ENCODE measurements at regions not wholly inside any gene's neighbourhood (a gene's known extent, or its start where the extent isn't known, plus 50 kb on each side); places are given as distances from the start of the nearest gene placed in this dataset.
"Not testable (repeated sequence)": the region's sequence is repeated elsewhere in the genome, so short reads cannot be mapped to it uniquely, and the experiment has no call there.

DNA sequence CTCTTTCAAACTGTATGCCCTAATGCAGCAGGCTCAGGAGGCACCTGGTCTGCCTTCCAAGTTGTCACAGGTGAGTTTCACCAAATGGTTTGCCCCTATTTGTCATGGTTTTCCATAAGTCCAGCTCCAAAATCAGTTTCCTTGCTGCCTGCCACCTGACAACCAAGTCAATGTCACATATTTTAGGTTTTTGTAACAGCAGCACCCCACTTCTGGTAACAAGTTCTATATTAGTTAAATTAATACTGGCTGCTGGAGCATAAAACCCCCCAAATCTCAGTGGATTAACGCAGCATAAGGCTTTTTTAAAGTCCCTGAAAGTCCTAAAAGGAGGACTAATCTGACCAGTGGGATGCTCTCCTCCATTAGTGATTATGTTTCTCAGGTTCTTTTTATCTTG is 200.7 kb downstream of the RRAGC start:
- DNase-seq: no peak

GRCh38 chr1:38657873-38658272 is 201.7 kb downstream of the RRAGC start:
- DNase-seq: no peak

DNA sequence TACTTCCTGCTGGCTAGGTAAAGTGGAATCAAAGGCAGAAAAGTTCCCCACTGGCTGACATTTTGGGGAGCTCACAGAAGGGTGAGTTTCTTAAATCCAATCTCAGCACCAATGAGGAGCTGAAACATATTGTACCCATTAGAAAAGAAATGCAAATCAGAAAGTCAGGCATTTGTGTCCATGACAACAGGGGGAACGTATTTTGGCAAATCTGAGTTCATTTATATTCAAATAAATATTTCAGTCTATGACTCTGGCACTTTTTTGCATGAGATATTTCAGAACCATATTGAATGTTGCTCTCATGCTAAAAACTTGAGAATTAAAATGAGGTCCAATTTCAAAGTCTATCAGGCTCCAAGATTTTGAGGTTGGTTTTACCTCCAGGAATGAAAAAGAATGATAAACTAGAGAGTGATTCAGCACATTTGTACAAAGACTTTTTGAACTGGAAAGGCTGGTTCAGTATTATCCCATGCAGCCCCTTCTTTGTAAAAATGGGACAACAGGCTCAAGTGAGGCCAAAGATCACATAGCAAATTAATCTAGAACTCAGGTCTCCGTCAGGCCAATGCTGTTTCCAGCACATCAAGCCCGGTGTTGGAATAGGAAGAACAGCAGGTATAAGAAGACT is 202.2 kb downstream of the RRAGC start:
- no peak for DNase-seq

- no peak for DNase-seq
Measured at GRCh38 chr1:38656726-38657125, 202.8 kb downstream of the RRAGC start.

DNA sequence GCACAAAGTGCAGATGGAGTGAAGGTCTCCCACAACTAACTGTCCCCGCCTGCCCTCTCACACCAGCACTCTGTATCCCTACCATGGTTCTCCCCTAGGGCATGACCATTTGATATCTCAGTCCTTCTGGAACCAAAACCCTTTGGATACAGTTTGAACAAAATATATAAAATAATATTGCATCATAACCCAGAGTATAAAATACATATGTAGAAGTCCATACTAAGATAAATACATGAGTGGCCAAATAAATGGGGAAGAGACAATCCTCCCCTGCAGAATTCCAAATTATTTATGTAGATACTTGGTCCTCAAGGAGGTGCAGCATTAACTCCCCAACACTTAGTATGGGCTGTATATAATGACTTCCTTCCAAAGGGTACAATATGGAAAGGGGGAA is 207.4 kb downstream of the RRAGC start:
- DNase-seq: no peak

DNA sequence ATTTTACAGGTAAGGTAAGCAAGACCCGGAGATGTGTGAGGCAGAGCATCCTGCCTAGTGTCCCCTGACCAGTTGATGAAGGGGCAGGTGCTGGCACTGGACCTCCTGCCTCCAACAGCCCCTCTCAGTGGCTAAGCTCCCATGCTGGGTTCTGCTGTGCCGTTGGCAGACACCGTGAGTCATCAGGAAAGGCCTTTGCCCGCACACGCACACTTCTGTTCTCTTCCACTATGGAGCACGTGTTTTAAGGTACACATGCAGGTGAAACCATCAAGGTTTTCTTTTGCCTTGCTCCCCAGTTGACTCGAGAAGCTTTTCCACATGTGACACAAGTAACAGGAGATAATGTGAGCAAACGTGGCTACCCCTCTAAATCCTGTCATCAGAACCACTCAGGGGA is 207.9 kb downstream of the RRAGC start:
- no peak for DNase-seq

DNA sequence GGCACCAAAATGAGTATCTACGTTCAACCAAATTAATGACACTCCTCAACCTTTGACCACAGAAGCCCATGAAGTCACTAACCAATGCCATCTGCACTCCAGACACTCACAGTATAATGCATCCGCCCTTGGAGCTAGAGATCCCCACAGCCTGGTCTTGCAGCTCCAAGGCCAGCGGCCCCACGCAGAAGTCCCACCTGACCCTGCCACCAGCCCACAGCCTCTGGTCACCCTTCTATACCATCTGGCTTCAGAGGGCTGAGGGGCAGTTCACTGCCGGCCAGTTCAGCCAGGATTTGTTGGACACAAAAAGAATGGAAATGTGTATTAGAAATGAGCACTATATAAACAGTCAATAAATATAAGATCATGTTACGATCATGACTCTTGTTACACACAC is 211.2 kb downstream of the RRAGC start:
- no peak for DNase-seq

DNA sequence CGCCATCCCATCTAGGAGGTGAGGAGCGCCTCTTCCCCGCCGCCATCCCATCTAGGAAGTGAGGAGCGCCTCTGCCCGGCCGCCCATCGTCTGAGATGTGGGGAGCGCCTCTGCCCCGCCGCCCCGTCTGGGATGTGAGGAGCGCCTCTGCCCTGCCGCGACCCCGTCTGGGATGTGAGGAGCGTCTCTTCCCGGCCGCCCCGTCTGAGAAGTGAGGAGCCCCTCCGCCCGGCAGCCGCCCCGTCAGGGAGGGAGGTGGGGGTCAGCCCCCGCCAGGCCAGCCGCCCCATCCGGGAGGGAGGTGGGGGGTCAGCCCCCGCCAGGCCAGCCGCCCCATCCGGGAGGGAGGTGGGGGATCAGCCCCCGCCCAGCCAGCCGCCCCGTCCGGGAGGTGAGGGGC is 212.2 kb downstream of the RRAGC start:
- DNase-seq: not testable (repeated sequence)

DNA sequence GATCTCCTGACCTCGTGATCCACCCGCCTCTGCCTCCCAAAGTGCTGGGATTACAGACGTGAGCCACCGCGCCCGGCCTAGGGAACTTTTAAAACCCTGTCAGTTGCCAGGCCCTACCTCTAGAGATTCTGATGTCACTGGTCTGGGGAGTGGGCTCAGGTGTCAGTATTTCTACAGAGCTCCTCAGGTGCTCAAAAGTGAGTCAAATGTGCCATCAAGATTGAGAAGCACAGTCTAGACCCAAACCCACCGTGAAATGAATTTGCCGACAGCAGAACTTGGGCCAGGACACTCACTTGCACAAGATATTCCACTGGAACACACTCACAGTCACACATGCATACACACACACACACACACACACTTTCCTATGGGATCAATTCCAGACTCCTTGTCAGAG is 215.5 kb downstream of the RRAGC start:
- DNase-seq: no peak

- no peak for DNase-seq
Measured at GRCh38 chr1:38641661-38642060, 217.9 kb downstream of the RRAGC start.

DNA sequence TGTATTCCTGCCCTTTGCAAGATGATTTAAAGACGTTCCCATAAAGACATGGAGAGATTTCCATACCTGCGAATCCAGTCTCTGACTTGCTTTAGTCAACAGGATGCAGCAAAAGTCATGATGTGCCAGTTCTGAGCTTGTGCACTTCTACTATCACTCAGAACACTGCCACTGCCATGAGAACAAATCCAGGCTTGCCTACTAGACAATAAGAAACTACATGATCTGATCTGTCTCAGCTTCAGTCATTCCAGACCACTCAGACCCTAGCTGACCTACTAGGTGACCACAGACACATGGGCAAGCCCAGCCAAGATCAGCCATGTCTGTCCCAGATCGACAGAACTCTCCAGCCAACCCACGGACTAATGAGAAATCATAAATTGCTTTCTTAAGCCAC is 219.2 kb downstream of the RRAGC start:
- DNase-seq: no peak

DNA sequence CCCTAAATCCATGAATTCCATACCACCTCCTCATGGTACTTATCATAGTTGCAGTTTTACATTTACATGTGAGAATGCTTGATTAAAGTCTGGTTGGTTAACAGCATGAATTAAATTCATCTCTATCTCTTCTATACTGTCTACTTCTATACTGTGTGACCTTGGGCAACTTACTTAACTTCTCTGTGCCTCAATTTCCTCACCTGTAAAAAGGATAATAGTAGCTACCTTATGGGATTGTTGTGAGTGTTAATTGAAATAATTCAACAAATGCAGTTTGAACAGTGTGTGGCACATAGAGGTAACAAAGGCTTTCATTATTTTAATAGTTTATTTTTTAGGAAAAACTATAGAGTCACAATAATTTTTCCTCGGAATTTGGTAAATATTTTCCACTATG is 231.3 kb downstream of the RRAGC start:
- no peak for DNase-seq

- DNase-seq: no peak
Measured at GRCh38 chr1:38625939-38626338, 233.6 kb downstream of the RRAGC start.

DNA sequence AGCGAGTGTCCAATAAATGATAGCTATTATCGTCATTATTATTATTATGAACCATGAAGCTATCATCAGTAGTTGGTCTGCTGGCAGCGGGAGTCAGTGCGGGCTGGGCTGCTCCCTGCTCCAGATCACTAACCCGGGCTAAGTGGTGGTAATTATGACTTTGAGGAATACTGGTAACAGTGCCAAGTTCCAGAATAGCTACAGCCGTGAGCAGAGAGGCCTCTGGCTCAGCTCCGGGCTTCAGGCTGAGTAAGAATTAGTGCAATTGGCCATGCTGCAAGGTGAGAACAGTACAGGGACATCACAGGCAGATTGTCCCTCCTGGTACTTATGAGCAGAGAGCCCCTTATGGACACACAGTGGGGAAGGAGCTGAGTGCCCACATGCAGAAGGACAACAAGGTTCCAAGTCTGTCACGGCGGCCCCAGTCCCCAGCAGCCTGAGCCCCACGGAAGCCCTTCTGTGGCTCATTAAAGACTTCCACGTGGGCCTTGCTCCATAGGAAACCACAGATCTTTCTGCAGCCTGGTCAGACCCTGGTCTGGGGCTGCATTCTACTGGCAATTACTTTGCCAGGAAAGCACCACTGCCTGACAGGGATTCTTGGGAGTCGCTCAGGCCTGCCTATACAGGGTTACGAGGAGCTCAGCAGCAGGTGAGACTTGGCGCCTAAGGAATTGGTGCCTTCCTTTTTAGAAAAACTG is 235.1 kb downstream of the RRAGC start:
- DNase-seq: no peak

GRCh38 chr1:38623529-38623928 is 236.0 kb downstream of the RRAGC start:
- no peak for DNase-seq

DNA sequence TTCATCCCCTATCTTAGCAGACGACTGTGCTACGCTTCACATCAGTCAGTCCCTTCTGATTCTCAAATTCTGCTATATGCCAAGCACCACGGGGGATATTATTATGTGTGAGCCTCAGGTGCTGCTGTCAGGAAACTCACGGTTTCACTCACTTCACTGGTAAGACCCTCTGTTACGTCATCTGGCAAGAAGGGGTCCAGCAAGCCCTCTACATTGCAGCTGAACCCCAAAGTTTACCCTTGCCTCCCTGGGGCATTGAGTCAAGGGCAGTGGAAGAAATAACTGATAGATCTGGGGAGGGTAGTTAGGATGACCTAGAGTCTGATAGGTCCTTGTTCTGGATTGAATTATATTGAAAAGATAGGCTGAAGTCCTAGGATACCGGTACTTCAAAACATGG is 237.4 kb downstream of the RRAGC start:
- no peak for DNase-seq

DNA sequence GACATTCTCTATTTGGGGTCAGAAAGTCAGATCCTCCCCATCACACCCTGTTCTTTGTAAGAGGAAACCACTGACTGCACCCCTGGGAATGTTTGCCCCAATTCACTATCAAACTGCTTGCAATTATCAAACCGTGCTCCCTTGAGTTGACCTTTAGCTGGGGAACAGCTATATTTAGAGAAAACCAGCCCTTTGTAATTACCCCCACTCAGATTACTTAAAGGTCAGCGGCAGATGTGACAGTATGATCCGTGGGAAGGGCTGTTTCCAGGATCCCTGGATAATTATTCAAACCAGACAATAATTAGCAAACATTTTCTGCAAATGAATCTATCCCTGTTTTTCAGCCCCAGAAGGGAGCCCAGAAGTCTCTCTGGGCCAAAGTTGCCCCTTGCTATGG is 242.7 kb downstream of the RRAGC start:
- DNase-seq: no peak

- DNase-seq: no peak
Measured at GRCh38 chr1:38615680-38616079, 243.9 kb downstream of the RRAGC start.

DNA sequence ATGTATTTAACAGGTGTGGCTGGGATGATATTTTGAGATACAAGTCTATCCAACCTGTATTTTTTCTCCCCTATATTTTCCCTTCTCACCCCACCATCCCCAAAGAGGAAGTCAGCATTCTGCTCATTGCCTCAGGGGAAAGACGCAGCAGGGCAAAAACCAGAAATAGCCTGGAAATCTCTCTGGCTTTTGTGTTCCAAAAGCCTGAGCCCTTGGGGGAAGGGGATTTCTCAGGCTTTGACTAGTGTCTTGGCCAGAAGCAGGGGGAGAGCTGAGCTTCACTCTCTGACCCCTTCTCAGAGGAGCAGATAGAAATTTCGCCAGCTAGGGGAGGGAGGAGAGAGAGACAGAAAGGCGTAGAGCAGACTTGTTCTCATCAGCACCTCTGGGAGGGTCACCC is 244.7 kb downstream of the RRAGC start:
- no peak for DNase-seq

DNA sequence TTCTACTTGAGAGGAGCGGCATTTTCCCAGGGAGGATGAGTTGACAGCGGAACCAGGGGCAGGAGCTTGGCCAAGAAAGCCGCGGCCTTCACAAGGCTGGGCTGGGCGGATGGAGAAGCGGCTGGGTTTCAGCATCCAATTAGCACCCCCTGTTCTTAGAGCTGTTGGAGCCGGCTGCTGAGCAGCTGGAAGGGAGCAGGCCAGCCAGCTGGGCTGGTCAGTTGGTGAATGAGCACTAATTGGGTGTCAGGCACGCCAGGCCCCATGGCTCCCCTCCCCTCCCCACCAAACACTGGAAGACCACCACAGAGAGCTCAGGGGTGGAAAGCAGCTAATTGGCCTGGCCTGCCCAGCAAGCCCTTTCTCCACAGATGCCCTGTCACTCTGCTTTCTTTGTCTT is 245.6 kb downstream of the RRAGC start:
- peak; percentile 61 for DNase-seq

- DNase-seq: no peak
Measured at GRCh38 chr1:38612951-38613350, 246.6 kb downstream of the RRAGC start.

- no peak for DNase-seq
Measured at GRCh38 chr1:38611664-38612211, 247.8 kb downstream of the RRAGC start.

DNA sequence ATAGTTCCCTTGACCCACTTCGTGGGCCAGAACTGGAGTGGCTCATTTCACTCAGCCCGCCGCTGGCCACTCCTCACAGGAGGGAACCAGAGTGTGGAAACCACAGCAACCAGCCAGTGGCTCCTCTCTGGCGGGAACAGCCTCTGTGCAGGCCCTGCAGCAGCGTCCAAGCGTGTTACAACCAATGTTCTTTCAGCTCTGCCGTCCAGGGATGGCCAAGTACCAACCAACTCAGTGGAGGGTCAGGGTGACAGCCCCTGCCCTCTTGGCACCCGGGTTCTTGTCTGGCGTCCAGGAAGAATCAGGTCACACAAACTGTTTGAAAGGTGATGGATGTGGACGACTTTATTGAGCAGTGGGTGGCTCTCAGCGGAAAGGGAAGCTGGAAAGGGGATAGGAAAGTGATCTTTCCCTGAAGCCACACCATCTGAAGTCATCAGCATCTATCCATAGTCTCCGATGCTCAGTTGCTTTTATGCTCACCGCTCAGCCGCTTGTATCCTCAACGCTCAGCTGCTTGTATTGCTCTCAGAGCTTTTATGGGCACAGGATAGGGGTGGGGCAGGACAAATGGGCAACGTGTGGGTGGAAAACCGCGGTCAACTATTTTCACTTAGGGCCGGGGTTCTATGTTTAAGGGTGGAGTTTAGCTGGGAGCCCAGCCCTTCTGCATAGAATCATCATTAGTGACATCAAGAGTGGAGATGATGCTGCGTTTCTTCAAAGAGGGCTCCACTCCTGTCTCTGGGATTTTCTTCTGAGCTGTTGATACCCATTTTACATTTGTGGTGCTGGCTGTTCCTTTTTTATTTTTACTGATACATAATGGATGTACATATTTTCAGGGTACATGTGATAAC is 250.2 kb downstream of the RRAGC start:
- DNase-seq: no peak

Data from left hindlimb (tissue), 1 donor.